Esophagus squamous epithelium (tissue), 5 donors: ENCODE measurements at regions not wholly inside any gene's neighbourhood (a gene's known extent, or its start where the extent isn't known, plus 50 kb on each side); places are given as distances from the start of the nearest gene placed in this dataset.

Source experiments
- DNase-seq: peaks from one replicate; lab custom pipeline; 2025; lab: John Stamatoyannopoulos, UW
- H3K27ac ChIP-seq, 4 donors: fragments of 200-600 bp; sonication (generic); one replicate each; pipeline ENCODE4 v1.5.1; 2016 to 2019; ENCODE audit warnings: mild to moderate bottlenecking in 1 of 4
- H3K27me3 ChIP-seq, 4 donors: fragments of 200-600 bp; sonication (generic); 1 replicate in 3 of 4; 2 replicates in 1 of 4; pipeline versions ENCODE4 v1.5.1 to v1.6.0; 2017 to 2021; ENCODE audit warnings: antibody characterized with exemption in 1 of 4
- H3K36me3 ChIP-seq, 3 donors: fragments of 200-600 bp; sonication (generic); one replicate each; pipeline ENCODE4 v1.5.1; 2016 to 2019
- H3K4me1 ChIP-seq, 3 donors: fragments of 200-600 bp; sonication (generic); one replicate each; pipeline ENCODE4 v1.5.1; 2017 to 2019
- H3K4me3 ChIP-seq, 4 donors: fragments of 200-600 bp; sonication (generic); 1 replicate in 3 of 4; 2 replicates in 1 of 4; pipeline ENCODE4 v1.5.1; 2016 to 2019; ENCODE audit warnings: mild to moderate bottlenecking in 2 of 4, moderate library complexity in 1 of 4
- H3K9me3 ChIP-seq, 3 donors: fragments of 200-600 bp; sonication (generic); one replicate each; pipeline ENCODE4 v1.5.1; 2016 to 2019
- CTCF ChIP-seq, 6 experiments: fragments of 450-650 bp in 4 of 6; fragments of 200-600 bp in 2 of 6; sonication (generic) in 2 of 6; IDR thresholded peaks; one replicate each; pipeline ENCODE4 v1.5.1; 2016 to 2019; ENCODE audit warnings: antibody characterized with exemption in 6 of 6, mild to moderate bottlenecking in 4 of 6, moderate library complexity in 4 of 6
- POLR2A ChIP-seq, 4 donors: fragments of 450-650 bp; IDR thresholded peaks; one replicate each; pipeline ENCODE4 v1.6.1; 2017; ENCODE audit warnings: antibody characterized with exemption in 4 of 4, mild to moderate bottlenecking in 4 of 4, moderate library complexity in 3 of 4
- WGBS, 2 donors: methylation state at CpG; one replicate each; pipeline ENCODE4 v1.1.5; 2018; 5-methylcytosine and 5-hydroxymethylcytosine counted together
- intact Hi-C: fragments of 100-400 bp; cut with DNase I; formaldehyde crosslinking; loops from one replicate; pipeline ENCODE4 v1.15.0; 2022
- donor health status: DM: yes; HTN: yes; CAD: no.

- intact Hi-C loops, result no loop called here
- H3K27ac ChIP-seq, result no peak overlapping the region
- peaks cover 0 to 34% (median 0%) of the 10 kb centered on the region in 4 donors for H3K27me3 ChIP-seq
- TF ChIP-seq POLR2A (IDR thresholded peaks at IDR 0.05), result no peak
- TF ChIP-seq CTCF (IDR thresholded peaks at IDR 0.05), result no peak
- WGBS, 2 donors, result 64 to 66% methylated on average over 5 to 11 of the region's 22 CpGs
- H3K4me3 ChIP-seq, result no peak overlapping the region
- H3K36me3 ChIP-seq, result no peaks in the 10 kb centered on the region
- H3K4me1 ChIP-seq, result peaks cover 0 to 9% (median 0%) of the 10 kb centered on the region in 3 donors
- no peaks in the 10 kb centered on the region for H3K9me3 ChIP-seq
- DNase-seq, result no peak
These were observed 295.2 kb downstream of the NDUFA10 start for GRCh38 chr2:239729681-239730566.

- DNase-seq, result no peak
- Histone ChIP-seq H3K27ac (no peak overlapping the region), H3K36me3 (no peaks in the 10 kb centered on the region), H3K4me1 (peaks cover 0 to 17% (median 0%) of the 10 kb centered on the region in 3 donors), H3K27me3 (peaks cover 0 to 40% (median 0%) of the 10 kb centered on the region in 4 donors), H3K9me3 (no peaks in the 10 kb centered on the region), H3K4me3 (no peak overlapping the region)
- no peak for TF ChIP-seq POLR2A (IDR thresholded peaks at IDR 0.05)
- no peak for TF ChIP-seq CTCF (IDR thresholded peaks at IDR 0.05)
- WGBS, 2 donors, result 88 to 100% methylated on average over 1 to 2 of the region's 17 CpGs
- intact Hi-C loops, result no loop called here
These were observed 296.0 kb downstream of the NDUFA10 start for GRCh38 chr2:239729151-239729550.

- no peak overlapping the region for H3K4me3 ChIP-seq
- WGBS, 2 donors, result 91% methylated on average over 14 to 15 of the region's 15 CpGs
- H3K27me3 ChIP-seq, result peaks cover 0 to 40% (median 0%) of the 10 kb centered on the region in 4 donors
- intact Hi-C loops, result no loop called here
- H3K4me1 ChIP-seq, result peaks cover 0 to 21% (median 0%) of the 10 kb centered on the region in 3 donors
- no peak for DNase-seq
- no peak overlapping the region for H3K27ac ChIP-seq
- H3K36me3 ChIP-seq, result no peaks in the 10 kb centered on the region
- H3K9me3 ChIP-seq, result no peaks in the 10 kb centered on the region
- no peak for TF ChIP-seq POLR2A (IDR thresholded peaks at IDR 0.05)
- no peak for TF ChIP-seq CTCF (IDR thresholded peaks at IDR 0.05)
These were observed 296.4 kb downstream of the NDUFA10 start for GRCh38 chr2:239728751-239729150.

GRCh38 chr2:239727776-239728600 is 297.2 kb downstream of the NDUFA10 start:
- peaks cover 0 to 40% (median 0%) of the 10 kb centered on the region in 4 donors for H3K27me3 ChIP-seq
- intact Hi-C loops, result no loop called here
- no peak for DNase-seq
- no peak overlapping the region for H3K4me3 ChIP-seq
- peaks cover 0 to 21% (median 0%) of the 10 kb centered on the region in 3 donors for H3K4me1 ChIP-seq
- 71 to 84% methylated on average over 7 to 16 of the region's 30 CpGs for WGBS, 2 donors
- no peak for TF ChIP-seq CTCF (IDR thresholded peaks at IDR 0.05)
- TF ChIP-seq POLR2A (IDR thresholded peaks at IDR 0.05), result no peak
- H3K27ac ChIP-seq, result no peak overlapping the region
- no peaks in the 10 kb centered on the region for H3K36me3 ChIP-seq
- no peaks in the 10 kb centered on the region for H3K9me3 ChIP-seq
